CD4-positive, alpha-beta memory T cell (primary cell): ENCODE measurements at regions not wholly inside any gene's neighbourhood (a gene's known extent, or its start where the extent isn't known, plus 50 kb on each side); places are given as distances from the start of the nearest gene placed in this dataset.
"Not testable (repeated sequence)": the region's sequence is repeated elsewhere in the genome, so short reads cannot be mapped to it uniquely, and the experiment has no call there.

Experiments
- CTCF ChIA-PET: fragments of 350-600 bp; sonication (Branson Sonifier 250); formaldehyde crosslinking; loops from one replicate; lab custom pipeline; 2021; ENCODE audit warnings: inconsistent platforms; ENCODE audit not compliant: partially characterized antibody; lab: Charles Lee
- POLR2A ChIA-PET: fragments of 350-600 bp; sonication (Branson Sonifier 250); formaldehyde crosslinking; loops from one replicate; lab custom pipeline; 2021; ENCODE audit not compliant: partially characterized antibody; lab: Charles Lee
- DNase-seq, 5 donors: peaks; one replicate each; pipeline versions ENCODE4 v3.0.0 to v3.0.0-alpha.2; 2020 to 2022; ENCODE audit warnings: mixed read lengths in 1 of 5
- H3K27ac ChIP-seq: one replicate; pipeline ENCODE4 v1.7.0; 2013; ENCODE audit warnings: low read depth, low read length
- H3K27me3 ChIP-seq: 2 replicates; pipeline ENCODE4 v1.7.0; 2013; ENCODE audit warnings: mild to moderate bottlenecking, low read length, moderate library complexity; ENCODE audit not compliant: insufficient read depth
- H3K36me3 ChIP-seq: 2 replicates; pipeline ENCODE4 v1.7.0; 2013; ENCODE audit warnings: mild to moderate bottlenecking, low read length, moderate library complexity; ENCODE audit not compliant: insufficient read depth
- H3K4me1 ChIP-seq: 2 replicates; pipeline ENCODE4 v1.7.0; 2013; ENCODE audit warnings: mild to moderate bottlenecking, low read length, moderate library complexity; ENCODE audit not compliant: insufficient read depth
- H3K4me3 ChIP-seq, 2 donors: one replicate each; pipeline ENCODE4 v1.7.0; 2013; ENCODE audit warnings: low read length in 2 of 2, mild to moderate bottlenecking in 1 of 2
- H3K9me3 ChIP-seq, 2 donors: one replicate each; pipeline ENCODE4 v1.7.0; 2013; ENCODE audit warnings: low read length in 2 of 2, control low read depth in 1 of 2; ENCODE audit not compliant: control insufficient read depth in 1 of 2
- H3K27ac Mint-ChIP-seq, 7 donors: one replicate each; pipeline ENCODE4 v1.8.0; 2020 to 2021; ENCODE audit warnings: mixed read lengths in 7 of 7, mild to moderate bottlenecking in 6 of 7, inconsistent platforms in 3 of 7, moderate library complexity in 3 of 7
- H3K27me3 Mint-ChIP-seq, 2 donors: one replicate each; pipeline ENCODE4 v1.8.0; 2020 to 2021; ENCODE audit warnings: mixed read lengths in 2 of 2
- H3K36me3 Mint-ChIP-seq, 2 donors: one replicate each; pipeline ENCODE4 v1.8.0; 2020 to 2021; ENCODE audit warnings: mixed read lengths in 2 of 2, inconsistent platforms in 1 of 2, mild to moderate bottlenecking in 1 of 2
- H3K4me1 Mint-ChIP-seq, 4 donors: one replicate each; pipeline ENCODE4 v1.8.0; 2020 to 2021; ENCODE audit warnings: mixed read lengths in 4 of 4, mild to moderate bottlenecking in 1 of 4
- H3K4me3 Mint-ChIP-seq, 8 donors: one replicate each; pipeline ENCODE4 v1.8.0; 2020 to 2021; ENCODE audit warnings: mixed read lengths in 8 of 8, mild to moderate bottlenecking in 7 of 8, moderate library complexity in 6 of 8, inconsistent platforms in 3 of 8
- H3K9me3 Mint-ChIP-seq, 8 donors: one replicate each; pipeline ENCODE4 v1.8.0; 2020 to 2021; ENCODE audit warnings: mixed read lengths in 8 of 8, mild to moderate bottlenecking in 5 of 8, inconsistent platforms in 3 of 8, moderate library complexity in 1 of 8
- intact Hi-C: fragments of 100-400 bp; cut with micrococcal nuclease; formaldehyde crosslinking; loops from one replicate; pipeline ENCODE4 v1.15.1; 2023

GRCh38 chr14:25814622-25815021 is 764.7 kb upstream of the STXBP6 start:
- H3K9me3 Mint-ChIP-seq, result peaks cover 0 to 37% (median 9%) of the 10 kb centered on the region in 8 donors
- H3K27ac Mint-ChIP-seq, H3K4me1 Mint-ChIP-seq, H3K27ac ChIP-seq, H3K27me3 Mint-ChIP-seq, H3K27me3 ChIP-seq, intact Hi-C loops, H3K4me3 Mint-ChIP-seq, H3K9me3 ChIP-seq, CTCF ChIA-PET, H3K36me3 ChIP-seq, H3K4me1 ChIP-seq, H3K36me3 Mint-ChIP-seq, POLR2A ChIA-PET, DNase-seq, H3K4me3 ChIP-seq: not testable (repeated sequence)

DNA sequence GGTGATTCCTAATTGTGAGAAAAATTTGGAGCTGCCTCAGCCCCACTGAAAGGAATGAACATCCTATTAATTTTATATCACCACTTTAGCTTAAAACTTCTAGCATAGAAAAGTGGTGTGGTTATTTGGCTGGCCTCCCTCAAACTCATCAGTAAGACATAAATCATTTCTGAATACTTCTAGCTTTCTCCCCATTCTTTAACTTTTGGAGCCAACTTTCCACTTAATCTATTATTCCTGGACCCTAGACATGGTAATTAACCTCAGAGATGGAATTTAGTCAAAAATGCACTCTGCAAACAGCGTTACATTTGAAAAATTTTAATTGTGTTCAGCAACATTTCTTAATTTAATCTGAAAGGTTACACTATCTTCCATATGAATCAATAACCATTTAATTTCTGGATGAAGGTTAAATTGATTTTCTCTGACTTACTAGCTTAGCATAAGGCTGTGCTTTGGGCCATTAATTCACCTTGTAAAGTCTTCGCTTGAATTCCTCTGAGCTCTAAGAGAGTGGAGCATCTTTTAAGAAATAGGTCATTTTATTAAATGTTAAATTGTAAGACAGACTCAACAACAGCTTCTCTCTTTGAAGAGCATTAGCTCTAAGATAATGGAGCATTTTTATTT is 753.6 kb upstream of the STXBP6 start:
- no peak overlapping the region for H3K27ac Mint-ChIP-seq
- POLR2A ChIA-PET, result no interaction called here

DNA sequence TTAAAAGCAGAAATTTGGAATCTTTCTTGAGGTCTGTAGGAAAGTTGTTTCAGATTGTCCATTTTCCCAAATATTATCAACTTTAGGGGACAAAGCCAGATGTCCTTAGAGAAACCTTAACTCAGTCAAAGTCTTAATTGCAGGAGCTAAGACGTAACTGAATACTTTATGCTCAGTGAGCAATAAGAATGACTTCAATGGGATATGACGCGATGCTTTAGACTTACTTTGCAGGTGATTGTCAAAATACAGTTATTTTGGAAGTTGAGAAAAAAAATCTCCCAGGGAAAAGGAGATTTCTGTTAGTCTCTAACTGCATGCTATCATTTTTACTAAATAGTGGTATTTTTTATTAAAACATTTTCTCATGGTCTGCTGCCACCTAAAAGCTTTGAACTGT is 750.9 kb upstream of the STXBP6 start:
- Histone ChIP-seq H3K9me3 (no peaks in the 10 kb centered on the region), H3K27me3 (no peaks in the 10 kb centered on the region), H3K4me1 (no peaks in the 10 kb centered on the region), H3K36me3 (no peaks in the 10 kb centered on the region), H3K27ac (no peak overlapping the region), H3K4me3 (no peak overlapping the region)
- no peaks in the 10 kb centered on the region for H3K4me1 Mint-ChIP-seq
- no peak overlapping the region for H3K27ac Mint-ChIP-seq
- H3K4me3 Mint-ChIP-seq, result no peak overlapping the region
- intact Hi-C loops, result no loop called here
- H3K9me3 Mint-ChIP-seq, result peaks cover 2 to 32% (median 11%) of the 10 kb centered on the region in 8 donors
- no peaks in the 10 kb centered on the region for H3K36me3 Mint-ChIP-seq
- DNase-seq, result no peak
- ChIA-PET POLR2A (no interaction called here), CTCF (no interaction called here)
- no peaks in the 10 kb centered on the region for H3K27me3 Mint-ChIP-seq

More for the DNA sequence above, 753.6 kb upstream of the STXBP6 start:
- Mint-ChIP-seq H3K36me3 (no peaks in the 10 kb centered on the region), H3K4me1 (no peaks in the 10 kb centered on the region), H3K4me3 (no peak overlapping the region), H3K27me3 (no peaks in the 10 kb centered on the region), H3K9me3 (peaks cover 2 to 36% (median 13%) of the 10 kb centered on the region in 8 donors)
- intact Hi-C loops, result no loop called here
- Histone ChIP-seq H3K9me3 (no peaks in the 10 kb centered on the region), H3K36me3 (no peaks in the 10 kb centered on the region), H3K4me1 (no peaks in the 10 kb centered on the region), H3K4me3 (no peak overlapping the region), H3K27me3 (no peaks in the 10 kb centered on the region), H3K27ac (no peak overlapping the region)
- CTCF ChIA-PET, result no interaction called here
- no peak for DNase-seq

DNA sequence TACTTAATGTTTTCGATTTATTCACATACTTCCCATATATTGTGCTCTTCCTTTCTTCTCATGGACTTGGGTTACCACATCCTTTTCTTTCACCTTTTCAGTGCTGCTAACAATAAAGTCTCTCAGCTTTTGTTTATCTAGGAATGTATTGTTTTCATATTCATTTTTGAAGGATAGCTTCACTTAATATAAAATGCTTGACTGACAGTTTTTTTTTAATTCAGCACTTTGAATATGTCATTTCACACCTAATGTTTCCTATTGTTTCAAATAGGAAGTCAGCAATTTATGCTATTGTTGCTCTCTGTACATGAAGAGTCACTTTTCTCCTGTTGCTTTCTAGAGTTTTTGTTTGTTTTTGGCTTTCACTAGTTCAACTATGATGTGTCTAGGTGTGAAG is 738.3 kb upstream of the STXBP6 start:
- H3K27ac Mint-ChIP-seq, result no peak overlapping the region
- no peaks in the 10 kb centered on the region for H3K27me3 Mint-ChIP-seq
- H3K4me3 ChIP-seq, result no peak overlapping the region
- H3K4me1 Mint-ChIP-seq, result no peaks in the 10 kb centered on the region
- no peak overlapping the region for H3K4me3 Mint-ChIP-seq
- intact Hi-C loops, result no loop called here
- CTCF ChIA-PET, result no interaction called here
- no peaks in the 10 kb centered on the region for H3K27me3 ChIP-seq
- no peaks in the 10 kb centered on the region for H3K4me1 ChIP-seq
- DNase-seq, result no peak
- H3K9me3 ChIP-seq, result peaks cover 0 to 3% of the 10 kb centered on the region in 2 donors
- peaks cover 3 to 20% (median 11%) of the 10 kb centered on the region in 8 donors for H3K9me3 Mint-ChIP-seq
- no peaks in the 10 kb centered on the region for H3K36me3 Mint-ChIP-seq
- H3K27ac ChIP-seq, result no peak overlapping the region
- POLR2A ChIA-PET, result no interaction called here
- H3K36me3 ChIP-seq, result no peaks in the 10 kb centered on the region

- Histone ChIP-seq H3K4me1 (no peaks in the 10 kb centered on the region), H3K9me3 (no peaks in the 10 kb centered on the region), H3K27ac (no peak overlapping the region), H3K4me3 (no peak overlapping the region), H3K36me3 (no peaks in the 10 kb centered on the region), H3K27me3 (no peaks in the 10 kb centered on the region)
- Mint-ChIP-seq H3K4me3 (no peak overlapping the region), H3K27me3 (no peaks in the 10 kb centered on the region), H3K4me1 (no peaks in the 10 kb centered on the region), H3K36me3 (no peaks in the 10 kb centered on the region), H3K9me3 (peaks cover 0 to 21% (median 11%) of the 10 kb centered on the region in 8 donors), H3K27ac (no peak overlapping the region)
- POLR2A ChIA-PET, result no interaction called here
- DNase-seq, result no peak
- intact Hi-C loops, result no loop called here
- CTCF ChIA-PET, result no interaction called here
Observed at GRCh38 chr14:25765909-25766308, 716.0 kb upstream of the STXBP6 start.

GRCh38 chr14:25759920-25760655 is 710.1 kb upstream of the STXBP6 start:
- Mint-ChIP-seq H3K36me3 (no peaks in the 10 kb centered on the region), H3K27me3 (no peaks in the 10 kb centered on the region), H3K4me1 (no peaks in the 10 kb centered on the region), H3K4me3 (no peak overlapping the region), H3K9me3 (peaks cover 0 to 13% (median 11%) of the 10 kb centered on the region in 8 donors), H3K27ac (no peak overlapping the region)
- CTCF ChIA-PET, result no interaction called here
- H3K4me3 ChIP-seq, result no peak overlapping the region
- POLR2A ChIA-PET, result no interaction called here
- DNase-seq, result no peak
- no peak overlapping the region for H3K27ac ChIP-seq
- intact Hi-C loops, result no loop called here
- no peaks in the 10 kb centered on the region for H3K4me1 ChIP-seq
- no peaks in the 10 kb centered on the region for H3K9me3 ChIP-seq
- H3K36me3 ChIP-seq, result no peaks in the 10 kb centered on the region
- H3K27me3 ChIP-seq, result no peaks in the 10 kb centered on the region

DNA sequence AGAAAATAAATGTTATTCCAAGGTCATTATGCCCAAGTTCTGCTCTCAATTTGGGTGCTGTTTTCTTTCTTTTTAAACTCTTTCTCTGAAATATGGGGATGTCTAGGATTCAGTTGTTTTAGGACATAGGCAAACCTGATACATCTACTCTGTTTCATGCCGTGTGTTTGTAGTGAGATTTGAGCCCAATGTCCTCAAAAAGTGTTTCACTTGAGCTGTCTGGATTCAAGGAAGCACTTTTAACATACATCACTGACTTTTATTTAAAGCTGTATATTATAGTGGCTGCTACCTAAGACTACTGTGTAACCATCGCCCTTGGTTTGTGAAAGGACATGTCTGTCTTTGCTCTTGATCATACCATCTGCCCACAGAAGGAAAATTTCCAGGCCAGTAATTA is 709.3 kb upstream of the STXBP6 start:
- Mint-ChIP-seq H3K4me3 (no peak overlapping the region), H3K27ac (no peak overlapping the region), H3K27me3 (no peaks in the 10 kb centered on the region), H3K9me3 (peaks cover 0 to 14% (median 11%) of the 10 kb centered on the region in 8 donors), H3K4me1 (peaks cover 0 to 1% (median 0%) of the 10 kb centered on the region in 4 donors), H3K36me3 (no peaks in the 10 kb centered on the region)
- no peaks in the 10 kb centered on the region for H3K4me1 ChIP-seq
- H3K4me3 ChIP-seq, result no peak overlapping the region
- CTCF ChIA-PET, result no interaction called here
- no peak for DNase-seq
- no peaks in the 10 kb centered on the region for H3K36me3 ChIP-seq
- POLR2A ChIA-PET, result no interaction called here
- no peaks in the 10 kb centered on the region for H3K9me3 ChIP-seq
- intact Hi-C loops, result no loop called here
- H3K27ac ChIP-seq, result no peak overlapping the region
- H3K27me3 ChIP-seq, result no peaks in the 10 kb centered on the region
